Heart left ventricle (tissue), 16 donors: ENCODE measurements at regions not wholly inside any gene's neighbourhood (a gene's known extent, or its start where the extent isn't known, plus 50 kb on each side); places are given as distances from the start of the nearest gene placed in this dataset.

Experiments used
- ATAC-seq, 4 donors: fragments of 200-7000 bp; cut with Tn5 transposase; one replicate each; pipeline ENCODE4 v1.9.1; 2020 to 2022; ENCODE audit warnings: moderate library complexity in 4 of 4, mild to moderate bottlenecking in 3 of 4, moderate number of reproducible peaks in 1 of 4
- DNase-seq, 5 donors: peaks; one replicate each; pipeline ENCODE4 v3.0.0-alpha.2; 2020
- H3K27ac ChIP-seq, 12 donors: fragments of 200-600 bp; sonication (generic) in 4 of 12; one replicate each; pipeline versions ENCODE4 v1.5.0 to v1.8.0; 2016 to 2022; ENCODE audit warnings: mild to moderate bottlenecking in 2 of 12
- H3K27me3 ChIP-seq, 9 donors: fragments of 200-600 bp; sonication (generic) in 2 of 9; one replicate each; pipeline versions ENCODE4 v1.5.1 to v1.8.0; 2016 to 2022; ENCODE audit warnings: mild to moderate bottlenecking in 3 of 9
- H3K36me3 ChIP-seq, 9 donors: fragments of 200-600 bp; sonication (generic) in 2 of 9; one replicate each; pipeline versions ENCODE4 v1.5.0 to v1.8.0; 2018 to 2022; ENCODE audit warnings: mild to moderate bottlenecking in 2 of 9
- H3K4me1 ChIP-seq, 12 donors: fragments of 200-600 bp; sonication (generic) in 4 of 12; one replicate each; pipeline versions ENCODE4 v1.5.0 to v1.8.0; 2016 to 2022; ENCODE audit warnings: mild to moderate bottlenecking in 3 of 12
- H3K4me3 ChIP-seq, 12 donors: fragments of 200-600 bp; sonication (generic) in 4 of 12; one replicate each; pipeline versions ENCODE4 v1.5.0 to v1.8.0; 2017 to 2022; ENCODE audit warnings: mild to moderate bottlenecking in 9 of 12, moderate library complexity in 4 of 12
- H3K9me3 ChIP-seq, 12 donors: fragments of 200-600 bp; sonication (generic) in 4 of 12; one replicate each; pipeline versions ENCODE4 v1.5.0 to v1.8.0; 2016 to 2022; ENCODE audit warnings: mild to moderate bottlenecking in 1 of 12
- POLR2A ChIP-seq, 2 donors: fragments of 450-650 bp; IDR thresholded peaks; one replicate each; pipeline ENCODE4 v1.6.1; 2017; ENCODE audit warnings: antibody characterized with exemption in 2 of 2, mild to moderate bottlenecking in 2 of 2, moderate library complexity in 2 of 2
- WGBS, 4 donors: extraction: QIAGEN DNeasy Blood & Tissue Kit in 2 of 4; methylation state at CpG; one replicate each; pipeline versions ENCODE4 v1.1.5 to v1.1.7; 2013 to 2018; 5-methylcytosine and 5-hydroxymethylcytosine counted together
- intact Hi-C, 10 donors: fragments of 100-400 bp; cut with DNase I; formaldehyde crosslinking; loops; one replicate each; pipeline versions ENCODE4 v1.11.1 to v1.14.2; 2022
- TF ChIP-seq, protein P1 (sequence below), 12 donors: fragments of 200-600 bp; sonication (generic) in 4 of 12; IDR thresholded peaks; one replicate each; pipeline versions ENCODE4 v1.5.0 to v1.8.0; 2018 to 2022; ENCODE audit warnings: antibody characterized with exemption in 12 of 12, mild to moderate bottlenecking in 5 of 12
- donor health status: ischemic (EF 13 %, LVEDD 7.1; RV severe dilation, severe dysfunction).
- donor health status: healthy with polysubstance abuse.
- donor health status: DM: no; HTN: yes; CAD: no.
- donor health status: DM: no; HTN: no; CAD: no.
- donor health status: ischemic (EF 25% LVEDD 6.9; RV normal size, moderate dysfunction).
- donor health status: ischemic (EF 25% LVEDD 5.7; RV mildly dilated, moderate dysfunction).
- donor health status: healthy.
- donor health status: DM: yes; HTN: yes; CAD: no.
- donor health status: ischemic (EF 35%, LVEDD 5.7; RV mildly dilated, moderate dysfunction).
- donor health status: nonischemic (EF 11% LVEDD 7.7; RV severe dilation, severe dysfunction).
- donor health status: DM: yes; HTN: yes; CAD: no.
- donor health status: PGD.
- donor health status: ischemic (EF 29% LVEDD 5.4; RV normal size, mild dysfunction).
- donor health status: nonischemic (EF 23%, LVEDD 6.1; RV moderate dilation, normal function).

DNA sequence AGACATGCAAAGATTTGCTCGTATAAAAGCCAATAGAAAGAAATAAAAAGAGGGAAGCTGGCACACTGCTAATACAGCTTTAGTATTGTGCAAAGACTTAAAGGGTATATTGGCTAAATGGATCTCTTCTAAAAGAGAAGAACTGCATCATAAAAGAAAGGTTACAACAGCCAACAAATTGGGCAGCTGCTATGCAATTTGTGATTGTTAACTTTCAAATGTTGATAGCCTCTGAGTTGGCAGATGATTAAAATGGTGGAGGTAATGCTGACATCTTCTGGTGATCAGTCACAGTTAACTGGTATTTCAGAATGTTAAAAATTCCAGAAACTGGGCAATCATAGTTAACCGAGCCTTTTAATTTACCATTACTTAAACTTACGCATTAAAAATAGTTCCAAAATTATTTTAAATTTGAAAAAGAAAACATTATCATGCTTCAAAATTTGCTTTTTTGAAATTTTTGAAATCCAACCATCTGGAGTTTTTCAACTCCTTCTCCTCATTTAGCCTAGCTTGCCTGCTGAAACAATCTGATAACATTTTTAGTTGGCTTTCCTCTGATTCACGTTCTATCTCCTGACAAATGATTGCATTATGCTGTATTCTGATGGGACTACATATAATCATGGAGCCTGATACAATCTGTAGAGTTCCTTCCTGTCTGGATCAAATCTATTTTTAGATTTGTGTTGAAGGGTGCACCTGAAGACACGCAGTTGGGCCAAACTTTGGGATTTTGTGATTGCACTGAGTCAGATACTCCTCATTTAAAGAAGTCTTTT, 144.0 kb upstream of the PDZRN3 start:
- Histone ChIP-seq H3K4me3 (no peak overlapping the region), H3K4me1 (peaks cover 0 to 50% (median 15%) of the 10 kb centered on the region in 12 donors), H3K27me3 (no peaks in the 10 kb centered on the region), H3K9me3 (peaks cover 0 to 6% (median 0%) of the 10 kb centered on the region in 12 donors), H3K36me3 (no peaks in the 10 kb centered on the region), H3K27ac (no peak overlapping the region)
- TF ChIP-seq, protein P1, sequence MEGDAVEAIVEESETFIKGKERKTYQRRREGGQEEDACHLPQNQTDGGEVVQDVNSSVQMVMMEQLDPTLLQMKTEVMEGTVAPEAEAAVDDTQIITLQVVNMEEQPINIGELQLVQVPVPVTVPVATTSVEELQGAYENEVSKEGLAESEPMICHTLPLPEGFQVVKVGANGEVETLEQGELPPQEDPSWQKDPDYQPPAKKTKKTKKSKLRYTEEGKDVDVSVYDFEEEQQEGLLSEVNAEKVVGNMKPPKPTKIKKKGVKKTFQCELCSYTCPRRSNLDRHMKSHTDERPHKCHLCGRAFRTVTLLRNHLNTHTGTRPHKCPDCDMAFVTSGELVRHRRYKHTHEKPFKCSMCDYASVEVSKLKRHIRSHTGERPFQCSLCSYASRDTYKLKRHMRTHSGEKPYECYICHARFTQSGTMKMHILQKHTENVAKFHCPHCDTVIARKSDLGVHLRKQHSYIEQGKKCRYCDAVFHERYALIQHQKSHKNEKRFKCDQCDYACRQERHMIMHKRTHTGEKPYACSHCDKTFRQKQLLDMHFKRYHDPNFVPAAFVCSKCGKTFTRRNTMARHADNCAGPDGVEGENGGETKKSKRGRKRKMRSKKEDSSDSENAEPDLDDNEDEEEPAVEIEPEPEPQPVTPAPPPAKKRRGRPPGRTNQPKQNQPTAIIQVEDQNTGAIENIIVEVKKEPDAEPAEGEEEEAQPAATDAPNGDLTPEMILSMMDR (IDR thresholded peaks at IDR 0.05), result peak in 2 of 12 donors; percentile 19 to 38
- TF ChIP-seq POLR2A (IDR thresholded peaks at IDR 0.05), result no peak
- 57 to 69% (median 63%) methylated on average over 5 of the region's 5 CpGs for WGBS, 4 donors
- DNase-seq (no peak), ATAC-seq (no peak)
- intact Hi-C loops, result loop anchor here in 3 of 10 donors (10.0 kb wide), 2 partner anchors 144 to 264 kb away; partner anchors contain the start of gene PDZRN3 (in 1 of the 3)

DNA sequence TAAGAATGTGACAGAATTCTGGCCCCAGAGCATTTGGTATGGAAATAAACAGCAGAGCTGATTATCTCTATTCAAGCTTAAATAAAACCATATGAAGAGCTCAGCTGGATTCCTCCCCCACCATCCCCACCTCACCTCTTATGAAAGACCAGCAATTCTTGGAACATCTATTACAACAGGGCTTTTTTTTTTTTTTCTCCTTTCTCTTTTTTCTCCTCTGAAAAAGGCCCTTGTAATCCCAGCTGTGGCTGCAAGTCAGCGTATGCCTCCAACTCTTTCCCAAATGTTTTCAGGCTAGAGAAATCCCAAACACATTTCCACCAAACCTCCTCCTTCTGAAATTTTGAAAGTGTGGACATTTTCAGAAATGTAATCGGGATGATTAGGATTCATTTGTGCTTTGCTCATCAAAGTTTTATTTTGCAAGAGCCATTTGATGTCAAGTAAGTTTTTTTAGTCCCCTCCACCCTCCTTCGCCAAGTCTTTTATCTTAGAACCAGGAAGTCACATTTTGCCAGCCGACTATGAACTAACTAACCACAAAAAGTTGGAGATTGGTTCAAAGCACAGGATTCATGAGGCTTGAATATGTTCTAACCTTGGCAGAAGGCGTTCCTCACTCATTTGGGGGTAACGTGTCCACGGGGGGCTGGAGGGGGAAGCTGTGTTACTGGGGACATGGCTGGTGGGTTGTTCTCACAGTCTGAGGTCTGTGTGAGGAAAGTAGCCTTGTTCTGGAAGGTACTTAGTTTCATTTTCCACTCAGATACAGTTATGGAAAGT, 142.0 kb upstream of the PDZRN3 start:
- Histone ChIP-seq H3K27me3 (no peaks in the 10 kb centered on the region), H3K9me3 (peaks cover 0 to 6% (median 0%) of the 10 kb centered on the region in 12 donors), H3K4me1 (peaks cover 0 to 33% (median 8%) of the 10 kb centered on the region in 12 donors), H3K27ac (peak overlapping the region in 11 of 12 donors; percentile 33 to 75 (median 59)), H3K36me3 (no peaks in the 10 kb centered on the region), H3K4me3 (peak overlapping the region in 7 of 12 donors; percentile 8 to 37 (median 24))
- WGBS, 4 donors, result 45 to 63% (median 53%) methylated on average over 7 of the region's 7 CpGs
- intact Hi-C loops, result loop anchor here in 3 of 10 donors (10.0 kb wide), 2 partner anchors 142 to 262 kb away; partner anchors contain the start of gene PDZRN3 (in 1 of the 3)
- DNase-seq (peak in 1 of 5 donors; percentile 27), ATAC-seq (peak; percentile 42 to 69 (median 63))
- TF ChIP-seq POLR2A (IDR thresholded peaks at IDR 0.05), result no peak
- TF ChIP-seq, protein P1 (IDR thresholded peaks at IDR 0.05), result no peak

DNA sequence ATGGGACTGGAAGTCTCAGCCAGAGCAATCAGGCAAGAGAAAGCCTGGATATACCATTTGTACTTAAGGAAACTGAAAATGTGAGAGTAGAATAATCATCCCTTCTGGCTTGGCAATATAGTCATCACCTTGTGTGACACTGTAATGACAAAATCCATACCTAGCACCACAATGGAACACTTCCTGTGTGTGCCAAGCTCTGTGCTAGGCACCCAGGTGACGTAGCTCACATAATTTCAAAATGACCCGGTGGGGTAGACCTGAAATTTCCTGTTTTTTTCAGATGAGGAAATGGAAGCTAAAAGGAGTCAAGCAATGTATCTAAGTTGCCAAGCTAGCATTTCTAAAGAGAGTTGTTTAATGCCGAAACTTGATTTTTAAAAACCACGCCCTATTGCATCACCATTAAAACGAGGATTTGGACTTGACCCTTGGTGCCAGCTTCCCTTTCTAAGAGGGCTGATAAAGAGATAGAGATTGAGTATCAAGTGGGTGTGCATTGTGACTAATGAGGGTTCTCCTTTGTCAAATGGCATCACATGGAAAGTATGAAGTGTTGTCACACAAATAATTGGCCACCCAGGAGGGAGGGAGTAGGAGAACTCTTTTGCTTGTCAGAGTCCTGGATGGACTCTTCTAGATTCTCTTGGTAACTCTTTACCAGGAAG, 141.3 kb upstream of the PDZRN3 start:
- Histone ChIP-seq H3K36me3 (no peaks in the 10 kb centered on the region), H3K4me3 (peak overlapping the region in 1 of 12 donors; percentile 36), H3K4me1 (peaks cover 0 to 33% (median 8%) of the 10 kb centered on the region in 12 donors), H3K27ac (peak overlapping the region in 11 of 12 donors; percentile 33 to 75 (median 59)), H3K27me3 (no peaks in the 10 kb centered on the region), H3K9me3 (peaks cover 0 to 6% (median 0%) of the 10 kb centered on the region in 12 donors)
- ATAC-seq, result peak; percentile 27 to 55 (median 50)
- DNase-seq, result no peak
- intact Hi-C loops, result loop anchor here in 3 of 10 donors (10.0 kb wide), 2 partner anchors 141 to 261 kb away; partner anchors contain the start of gene PDZRN3 (in 1 of the 3)
- TF ChIP-seq POLR2A (IDR thresholded peaks at IDR 0.05), result no peak
- TF ChIP-seq, protein P1 (IDR thresholded peaks at IDR 0.05), result no peak
- WGBS, 4 donors, result 68 to 72% (median 70%) methylated on average over 5 of the region's 5 CpGs
